Omental fat pad (tissue), 3 donors: ENCODE measurements at regions not wholly inside any gene's neighbourhood (a gene's known extent, or its start where the extent isn't known, plus 50 kb on each side); places are given as distances from the start of the nearest gene placed in this dataset.

ENCODE experiments used
- ATAC-seq: fragments of 150-250 bp; one replicate; pipeline ENCODE4 v1.9.1; 2016; ENCODE audit warnings: mild to moderate bottlenecking, moderate library complexity; ENCODE audit not compliant: low FRiP score
- DNase-seq: peaks from one replicate; pipeline ENCODE4 v3.0.0-alpha.2; 2019; ENCODE audit warnings: low spot score
- CTCF ChIP-seq, 3 donors: fragments of 450-650 bp; IDR thresholded peaks; one replicate each; pipeline ENCODE4 v1.5.1; 2016 to 2017; ENCODE audit warnings: antibody characterized with exemption in 3 of 3, mild to moderate bottlenecking in 3 of 3, moderate library complexity in 2 of 3

GRCh38 chr21:19557046-19557445 is 1153.5 kb upstream of the TMPRSS15 start:
- TF ChIP-seq CTCF (IDR thresholded peaks at IDR 0.05): no peak
- DNase-seq (no peak), ATAC-seq (no peak)

DNA sequence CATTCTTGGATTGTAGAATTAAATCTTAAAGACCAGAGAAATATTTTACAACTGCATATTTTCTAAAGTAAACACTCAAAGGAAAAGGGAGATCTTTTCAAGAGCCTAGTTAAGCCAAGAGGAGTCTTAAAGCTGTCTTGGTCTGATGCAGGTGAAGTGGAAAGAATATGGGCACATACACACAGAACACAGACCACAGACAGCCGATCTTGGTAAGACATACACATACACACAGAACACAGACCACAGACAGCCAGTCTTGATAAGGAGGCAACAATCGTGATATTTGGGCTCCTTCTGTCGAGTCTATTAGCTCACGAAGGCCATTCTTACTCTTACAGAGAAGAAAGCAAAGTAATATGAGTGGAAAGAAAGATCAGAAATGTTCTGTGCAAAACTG is 1153.9 kb upstream of the TMPRSS15 start:
- no peak for TF ChIP-seq CTCF (IDR thresholded peaks at IDR 0.05)
- ATAC-seq (no peak), DNase-seq (no peak)

DNA sequence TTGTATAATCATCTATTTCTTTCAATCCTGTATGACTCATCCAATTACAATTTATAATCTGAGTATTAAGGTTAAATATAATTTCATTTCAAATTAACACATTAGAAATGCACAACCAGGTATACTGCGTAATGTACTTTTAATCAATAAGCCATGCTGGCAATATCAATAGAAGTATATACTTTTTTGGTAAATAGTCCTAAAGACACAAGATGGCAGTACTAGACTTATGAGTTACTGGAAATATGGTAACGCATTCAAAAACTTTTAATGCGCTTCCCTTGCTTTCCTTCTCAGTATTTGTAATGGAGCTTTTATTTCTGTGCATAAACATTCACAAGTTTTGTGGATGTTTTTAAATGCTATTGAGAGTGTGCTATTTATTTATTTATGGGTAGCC is 1162.0 kb upstream of the TMPRSS15 start:
- DNase-seq (no peak), ATAC-seq (no peak)
- TF ChIP-seq CTCF (IDR thresholded peaks at IDR 0.05): no peak

DNA sequence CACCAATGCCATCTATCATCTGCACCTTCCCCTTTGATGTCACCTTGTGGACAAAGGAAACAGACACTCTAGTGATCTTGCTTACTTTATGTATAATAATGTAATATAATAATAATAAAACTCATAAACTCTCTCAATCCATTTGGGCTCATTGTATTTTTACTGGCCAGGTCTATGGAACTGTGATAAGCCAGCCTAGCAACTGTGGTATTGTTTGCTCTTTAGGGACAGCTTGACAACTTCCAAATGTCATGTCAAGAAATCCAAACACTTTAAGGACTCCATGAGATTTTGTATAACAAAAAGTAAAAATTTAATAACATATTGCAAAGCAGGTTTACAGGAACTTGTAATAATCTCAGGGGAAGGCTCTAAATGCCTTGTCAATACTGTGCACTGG is 1163.4 kb upstream of the TMPRSS15 start:
- no peak for TF ChIP-seq CTCF (IDR thresholded peaks at IDR 0.05)
- ATAC-seq: no peak
- no peak for DNase-seq

DNA sequence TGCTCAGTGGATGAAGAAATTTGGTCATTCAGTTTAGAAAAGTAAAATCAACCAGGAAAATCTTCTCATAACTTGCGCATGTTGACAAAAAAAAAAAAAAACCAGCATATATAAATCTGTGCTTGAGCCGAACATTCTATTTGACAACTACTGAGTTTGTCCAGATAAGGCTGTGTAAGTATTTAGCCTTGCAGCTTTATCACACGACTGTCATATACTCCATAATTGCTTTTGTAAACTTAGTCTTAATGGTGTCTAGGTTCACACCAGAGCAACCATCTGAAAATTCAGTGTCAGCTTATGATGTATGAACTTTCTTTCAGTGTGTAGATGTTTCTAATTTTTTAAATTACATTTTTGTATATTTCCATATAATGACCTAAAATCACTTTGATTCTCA is 1173.8 kb upstream of the TMPRSS15 start:
- DNase-seq (no peak), ATAC-seq (no peak)
- TF ChIP-seq CTCF (IDR thresholded peaks at IDR 0.05): no peak

GRCh38 chr21:19590044-19590443 is 1186.5 kb upstream of the TMPRSS15 start:
- TF ChIP-seq CTCF (IDR thresholded peaks at IDR 0.05): no peak
- ATAC-seq: no peak
- DNase-seq: no peak

GRCh38 chr21:19603011-19603593 is 1199.5 kb upstream of the TMPRSS15 start:
- no peak for ATAC-seq
- no peak for DNase-seq
- TF ChIP-seq CTCF (IDR thresholded peaks at IDR 0.05): no peak
